ENCODE measurements at regions not wholly inside any gene's neighbourhood (a gene's known extent, or its start where the extent isn't known, plus 50 kb on each side); places are given as distances from the start of the nearest gene placed in this dataset.

GRCh38 chr4:84441758-84442377 lies 57.2 kb downstream of the NKX6-1 start:
- no peak for TF ChIP-seq CTCF (IDR thresholded peaks at IDR 0.05; ENCODE audit: insufficient read depth, low read length, poor library complexity, severe bottlenecking)
- H3K36me3 ChIP-seq (ENCODE audit: control insufficient read depth, insufficient read depth, low read length): no peaks in the 10 kb centered on the region

DNA sequence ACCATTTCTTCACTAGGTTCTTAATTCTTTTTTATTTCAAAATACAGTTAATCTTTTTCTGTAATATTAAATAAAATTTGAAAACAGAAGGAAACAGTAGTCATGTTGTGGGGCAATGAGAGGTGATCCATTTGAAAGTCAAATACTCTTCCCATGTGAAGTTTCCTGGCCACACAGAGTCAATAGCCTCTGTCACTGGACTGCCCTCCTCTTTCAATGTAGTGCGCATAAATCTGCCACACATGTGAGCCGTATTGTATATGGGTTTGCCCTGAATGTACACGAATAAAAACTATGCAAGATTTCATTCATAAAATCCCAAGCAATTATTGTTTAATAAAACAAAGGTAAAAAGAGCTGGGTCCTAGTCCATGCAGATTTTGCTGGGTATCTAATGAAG lies 59.1 kb downstream of the NKX6-1 start:
- Histone ChIP-seq H3K27me3 (replicated peaks; ENCODE audit: control insufficient read depth, insufficient read depth, low read length) (no peaks in the 10 kb centered on the region), H3K4me3 (replicated peaks; ENCODE audit: low read depth, low read length) (no peak overlapping the region), H3K36me3 (ENCODE audit: control insufficient read depth, insufficient read depth, low read length) (no peaks in the 10 kb centered on the region)
- TF ChIP-seq CTCF (IDR thresholded peaks at IDR 0.05; ENCODE audit: insufficient read depth, low read length, poor library complexity, severe bottlenecking): no peak
- no peak for DNase-seq (ENCODE audit: extremely low read depth, insufficient read length)

More at GRCh38 chr4:84441758-84442377, 57.2 kb downstream of the NKX6-1 start:
- DNase-seq (ENCODE audit: extremely low read depth, insufficient read length): no peak
- Histone ChIP-seq H3K27me3 (replicated peaks; ENCODE audit: control insufficient read depth, insufficient read depth, low read length) (no peaks in the 10 kb centered on the region), H3K4me3 (replicated peaks; ENCODE audit: low read depth, low read length) (no peak overlapping the region)

DNA sequence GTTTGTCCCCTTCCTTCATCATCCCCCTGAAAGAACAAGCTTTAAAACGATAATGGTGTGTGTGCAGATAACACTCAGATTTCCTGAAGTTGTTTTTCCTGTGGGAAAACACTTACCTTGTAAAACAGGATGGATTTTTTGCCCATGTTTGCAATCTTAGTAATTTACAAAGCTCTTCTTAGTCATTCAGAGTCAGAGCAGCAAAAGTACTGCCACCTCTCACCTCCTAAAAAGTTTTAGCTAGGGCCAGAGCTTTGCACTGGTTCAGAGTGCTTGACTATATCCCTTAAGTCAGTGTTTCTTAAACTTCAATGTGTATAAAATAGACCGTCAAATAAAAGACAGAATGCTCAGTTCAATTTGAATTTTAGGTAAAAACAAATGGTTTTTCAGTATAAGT lies 62.3 kb downstream of the NKX6-1 start:
- TF ChIP-seq CTCF (IDR thresholded peaks at IDR 0.05; ENCODE audit: insufficient read depth, low read length, poor library complexity, severe bottlenecking): no peak

GRCh38 chr4:84434344-84434743 lies 64.7 kb downstream of the NKX6-1 start:
- Histone ChIP-seq H3K4me3 (replicated peaks; ENCODE audit: low read depth, low read length) (no peak overlapping the region), H3K36me3 (ENCODE audit: control insufficient read depth, insufficient read depth, low read length) (no peaks in the 10 kb centered on the region), H3K27me3 (replicated peaks; ENCODE audit: control insufficient read depth, insufficient read depth, low read length) (no peaks in the 10 kb centered on the region)
- no peak for DNase-seq (ENCODE audit: extremely low read depth, insufficient read length)
- no peak for TF ChIP-seq CTCF (IDR thresholded peaks at IDR 0.05; ENCODE audit: insufficient read depth, low read length, poor library complexity, severe bottlenecking)

More for the DNA sequence above, 62.3 kb downstream of the NKX6-1 start:
- H3K36me3 ChIP-seq (ENCODE audit: control insufficient read depth, insufficient read depth, low read length): no peaks in the 10 kb centered on the region
- H3K27me3 ChIP-seq (replicated peaks; ENCODE audit: control insufficient read depth, insufficient read depth, low read length): no peaks in the 10 kb centered on the region
- no peak overlapping the region for H3K4me3 ChIP-seq (replicated peaks; ENCODE audit: low read depth, low read length)
- no peak for DNase-seq (ENCODE audit: extremely low read depth, insufficient read length)

GRCh38 chr4:84433633-84434222 lies 65.4 kb downstream of the NKX6-1 start:
- no peak overlapping the region for H3K4me3 ChIP-seq (replicated peaks; ENCODE audit: low read depth, low read length)
- no peak for DNase-seq (ENCODE audit: extremely low read depth, insufficient read length)
- H3K36me3 ChIP-seq (ENCODE audit: control insufficient read depth, insufficient read depth, low read length): no peaks in the 10 kb centered on the region
- no peaks in the 10 kb centered on the region for H3K27me3 ChIP-seq (replicated peaks; ENCODE audit: control insufficient read depth, insufficient read depth, low read length)
- TF ChIP-seq CTCF (IDR thresholded peaks at IDR 0.05; ENCODE audit: insufficient read depth, low read length, poor library complexity, severe bottlenecking): no peak
